Loucy (cell line): ENCODE measurements at regions not wholly inside any gene's neighbourhood (a gene's known extent, or its start where the extent isn't known, plus 50 kb on each side); places are given as distances from the start of the nearest gene placed in this dataset.

Source experiments
- EZH2phosphoT487 ChIP-seq: fragments of 200-600 bp; IDR thresholded peaks from 2 replicates; pipeline ENCODE4 v1.6.1; 2018; ENCODE audit warnings: antibody characterized with exemption, mild to moderate bottlenecking, moderate library complexity, borderline replicate concordance
- TF ChIP-seq, protein P1 (sequence below): fragments of 200-600 bp; sonication (generic); conservative IDR thresholded peaks from 2 replicates; pipeline ENCODE4 v1.5.1; 2014; ENCODE audit warnings: mild to moderate bottlenecking, antibody characterized with exemption, low read length

DNA sequence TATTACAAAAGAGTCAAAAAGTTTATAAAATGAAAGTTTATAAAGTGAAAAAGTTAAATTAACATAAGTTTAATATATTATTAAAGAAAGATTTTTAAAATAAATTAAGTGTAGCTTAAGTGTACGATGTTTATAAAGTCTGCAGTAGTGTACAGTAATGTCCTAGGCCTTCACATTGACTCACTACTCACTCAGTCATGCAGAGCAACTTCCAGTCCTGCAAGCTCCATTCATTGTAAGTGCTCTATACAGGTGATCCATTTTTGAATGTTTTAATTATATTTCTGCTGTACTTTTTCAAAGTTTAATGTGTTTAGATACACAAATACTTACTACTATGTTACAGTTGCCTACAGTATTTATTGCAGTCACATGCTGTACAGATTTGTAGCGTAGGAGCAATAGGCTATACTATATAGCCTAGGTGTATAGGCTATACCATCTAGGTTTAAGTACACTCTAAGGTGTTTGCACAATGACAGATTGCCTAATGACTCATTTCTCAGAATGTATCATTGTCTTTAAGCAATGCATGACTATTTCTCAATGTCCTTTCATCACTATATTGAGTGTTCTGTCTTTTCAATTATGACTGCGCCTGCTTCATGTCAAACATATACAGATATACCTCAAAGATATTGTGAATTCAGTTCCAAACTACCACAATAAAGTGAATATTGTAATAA lies 1110.3 kb upstream of the MAP3K7 start:
- TF ChIP-seq, protein P1, sequence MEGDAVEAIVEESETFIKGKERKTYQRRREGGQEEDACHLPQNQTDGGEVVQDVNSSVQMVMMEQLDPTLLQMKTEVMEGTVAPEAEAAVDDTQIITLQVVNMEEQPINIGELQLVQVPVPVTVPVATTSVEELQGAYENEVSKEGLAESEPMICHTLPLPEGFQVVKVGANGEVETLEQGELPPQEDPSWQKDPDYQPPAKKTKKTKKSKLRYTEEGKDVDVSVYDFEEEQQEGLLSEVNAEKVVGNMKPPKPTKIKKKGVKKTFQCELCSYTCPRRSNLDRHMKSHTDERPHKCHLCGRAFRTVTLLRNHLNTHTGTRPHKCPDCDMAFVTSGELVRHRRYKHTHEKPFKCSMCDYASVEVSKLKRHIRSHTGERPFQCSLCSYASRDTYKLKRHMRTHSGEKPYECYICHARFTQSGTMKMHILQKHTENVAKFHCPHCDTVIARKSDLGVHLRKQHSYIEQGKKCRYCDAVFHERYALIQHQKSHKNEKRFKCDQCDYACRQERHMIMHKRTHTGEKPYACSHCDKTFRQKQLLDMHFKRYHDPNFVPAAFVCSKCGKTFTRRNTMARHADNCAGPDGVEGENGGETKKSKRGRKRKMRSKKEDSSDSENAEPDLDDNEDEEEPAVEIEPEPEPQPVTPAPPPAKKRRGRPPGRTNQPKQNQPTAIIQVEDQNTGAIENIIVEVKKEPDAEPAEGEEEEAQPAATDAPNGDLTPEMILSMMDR = no peak
- TF ChIP-seq EZH2phosphoT487 = no peak
